ENCODE measurements at regions not wholly inside any gene's neighbourhood (a gene's known extent, or its start where the extent isn't known, plus 50 kb on each side); places are given as distances from the start of the nearest gene placed in this dataset.

- TF ChIP-seq CTCF (IDR thresholded peaks at IDR 0.05) (no peak), POLR2A (IDR thresholded peaks at IDR 0.05) (no peak)
These were observed 263.2 kb downstream of the STK31 start for GRCh38 chr7:23973264-23973663.
